ENCODE measurements at regions not wholly inside any gene's neighbourhood (a gene's known extent, or its start where the extent isn't known, plus 50 kb on each side); places are given as distances from the start of the nearest gene placed in this dataset.

DNA sequence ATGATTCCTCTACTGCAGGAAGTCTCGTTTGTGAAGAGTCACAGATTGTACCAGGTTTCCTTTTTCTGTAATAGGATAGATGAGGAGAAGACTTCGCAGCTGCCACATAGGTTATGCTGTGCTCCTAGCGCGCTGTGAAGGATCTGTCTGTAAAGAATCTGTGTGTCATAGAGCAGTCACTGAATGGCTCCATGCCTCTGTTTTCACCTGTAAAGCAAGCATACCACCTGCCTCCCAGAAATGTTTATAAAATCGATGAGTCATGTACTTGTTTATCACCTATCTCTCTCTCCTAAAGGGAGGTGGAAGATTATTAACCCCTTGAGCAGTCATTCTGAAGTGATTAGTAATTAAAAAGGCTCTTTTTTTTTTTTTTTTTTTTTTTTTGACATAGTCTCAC is 86.6 kb downstream of the TFAP2B start:
- TF ChIP-seq, protein P1, sequence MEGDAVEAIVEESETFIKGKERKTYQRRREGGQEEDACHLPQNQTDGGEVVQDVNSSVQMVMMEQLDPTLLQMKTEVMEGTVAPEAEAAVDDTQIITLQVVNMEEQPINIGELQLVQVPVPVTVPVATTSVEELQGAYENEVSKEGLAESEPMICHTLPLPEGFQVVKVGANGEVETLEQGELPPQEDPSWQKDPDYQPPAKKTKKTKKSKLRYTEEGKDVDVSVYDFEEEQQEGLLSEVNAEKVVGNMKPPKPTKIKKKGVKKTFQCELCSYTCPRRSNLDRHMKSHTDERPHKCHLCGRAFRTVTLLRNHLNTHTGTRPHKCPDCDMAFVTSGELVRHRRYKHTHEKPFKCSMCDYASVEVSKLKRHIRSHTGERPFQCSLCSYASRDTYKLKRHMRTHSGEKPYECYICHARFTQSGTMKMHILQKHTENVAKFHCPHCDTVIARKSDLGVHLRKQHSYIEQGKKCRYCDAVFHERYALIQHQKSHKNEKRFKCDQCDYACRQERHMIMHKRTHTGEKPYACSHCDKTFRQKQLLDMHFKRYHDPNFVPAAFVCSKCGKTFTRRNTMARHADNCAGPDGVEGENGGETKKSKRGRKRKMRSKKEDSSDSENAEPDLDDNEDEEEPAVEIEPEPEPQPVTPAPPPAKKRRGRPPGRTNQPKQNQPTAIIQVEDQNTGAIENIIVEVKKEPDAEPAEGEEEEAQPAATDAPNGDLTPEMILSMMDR (conservative IDR thresholded peaks at IDR 0.05 in 1 of 2, IDR thresholded peaks at IDR 0.05 in 1 of 2; ENCODE audit: low read depth in 1 of 2, low read length in 2 of 2): no peak
- no peak for TF ChIP-seq EZH2 (IDR thresholded peaks at IDR 0.05; ENCODE audit: low read length, missing control alignments)
